HG03439 (cell line): ENCODE measurements at regions not wholly inside any gene's neighbourhood (a gene's known extent, or its start where the extent isn't known, plus 50 kb on each side); places are given as distances from the start of the nearest gene placed in this dataset.
A peak's percentile ranks its signal among the peaks of the same experiment; 100 is the strongest.

Experiments used
- ATAC-seq: cut with Tn5 transposase; IDR thresholded peaks from one replicate; pipeline ENCODE4 v1.9.1; 2021; ENCODE audit warnings: mild to moderate bottlenecking, moderate library complexity; ENCODE audit not compliant: unreplicated experiment

GRCh38 chr12:4137015-4137414, 136.5 kb upstream of the CCND2 start:
- ATAC-seq: no peak

- peak; percentile 83 for ATAC-seq
Observed at GRCh38 chr12:4135919-4136605, 137.5 kb upstream of the CCND2 start.

DNA sequence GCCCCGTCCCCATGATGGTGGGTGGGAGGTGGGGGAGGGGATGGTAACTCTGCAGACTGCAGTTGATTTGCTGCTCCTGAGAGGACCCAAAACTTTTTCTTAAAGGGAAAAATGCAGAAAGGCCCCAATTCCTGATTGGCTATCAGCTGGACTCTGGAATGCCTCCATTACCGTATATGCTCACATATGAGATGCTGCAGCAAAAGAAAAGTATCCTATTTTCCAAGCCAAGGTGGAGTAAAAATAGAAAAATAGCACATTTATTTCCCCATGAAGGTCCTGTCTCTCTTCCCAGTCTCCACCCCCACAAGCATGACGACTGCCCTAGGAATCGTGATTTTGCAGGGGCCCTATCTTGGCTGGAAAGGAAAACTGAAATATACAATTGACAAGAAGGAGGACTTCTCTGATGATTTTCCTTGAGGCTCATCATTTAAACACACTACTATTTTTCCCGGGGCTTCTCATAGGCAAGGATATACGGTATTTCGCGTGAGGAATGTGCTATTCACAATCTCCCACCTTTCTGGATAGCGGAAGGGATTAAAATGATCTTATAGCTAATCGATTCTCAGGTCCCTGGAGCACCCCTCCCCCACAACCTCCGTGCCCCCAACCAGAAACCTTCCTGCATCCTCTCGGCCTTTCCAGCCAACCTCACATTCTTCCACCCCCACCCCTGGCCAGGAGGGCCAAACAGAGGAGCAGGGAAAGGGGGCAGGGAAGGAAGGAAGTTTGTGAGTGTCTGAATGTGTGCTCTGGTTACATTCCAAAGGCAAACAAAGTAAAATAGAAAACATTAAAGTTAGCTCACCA, 138.9 kb upstream of the CCND2 start:
- no peak for ATAC-seq

DNA sequence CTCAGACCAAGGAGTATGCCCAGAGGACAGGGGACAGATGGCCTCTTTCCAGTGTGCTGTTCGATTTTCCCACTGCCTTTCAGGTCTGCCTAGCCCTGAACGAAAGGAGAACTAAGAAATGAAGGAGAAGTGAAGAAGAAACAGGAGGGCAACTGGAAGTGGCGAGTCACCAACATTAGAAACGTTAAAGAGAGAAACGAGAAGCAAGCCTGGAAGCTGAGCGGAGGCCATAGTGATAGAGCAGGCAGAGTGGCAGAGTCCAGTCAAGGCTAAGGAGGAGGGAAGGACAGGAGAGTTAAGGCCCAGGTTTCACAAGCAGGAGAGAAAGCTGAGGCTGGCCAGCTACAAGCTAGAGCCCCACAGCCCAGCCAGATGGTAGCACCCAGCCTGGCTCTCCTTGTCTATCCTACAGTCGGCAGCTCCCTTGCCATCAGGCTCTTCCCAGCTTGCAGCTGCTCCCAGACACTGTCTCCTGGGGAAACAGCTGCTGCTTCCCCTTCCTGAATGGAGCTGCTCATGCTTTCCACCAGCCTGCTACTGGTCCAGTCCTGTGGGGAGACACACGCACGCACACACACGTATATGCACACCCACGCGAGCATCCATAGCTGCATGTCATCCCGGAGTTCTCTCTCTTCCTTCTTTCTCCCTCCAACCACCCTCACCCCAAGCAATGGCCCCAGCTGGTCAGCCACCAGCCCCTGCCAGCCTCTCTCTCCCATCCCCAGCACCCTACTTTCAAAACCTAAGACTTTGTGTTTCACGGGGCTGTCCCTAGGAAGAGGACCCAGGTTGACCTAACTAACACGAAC, 139.7 kb upstream of the CCND2 start:
- no peak for ATAC-seq

- no peak for ATAC-seq
Observed at GRCh38 chr12:4133029-4133428, 140.5 kb upstream of the CCND2 start.

- no peak for ATAC-seq
Observed at GRCh38 chr12:4121506-4122020, 152.0 kb upstream of the CCND2 start.

- ATAC-seq: no peak
Observed at GRCh38 chr12:4120316-4120917, 153.1 kb upstream of the CCND2 start.

- ATAC-seq: peak; percentile 76
Observed at GRCh38 chr12:4119157-4119761, 154.3 kb upstream of the CCND2 start.

- peak; percentile 15 for ATAC-seq
Observed at GRCh38 chr12:4118601-4119156, 154.9 kb upstream of the CCND2 start.

- peak; percentile 44 for ATAC-seq
Observed at GRCh38 chr12:4118017-4118510, 155.5 kb upstream of the CCND2 start.

DNA sequence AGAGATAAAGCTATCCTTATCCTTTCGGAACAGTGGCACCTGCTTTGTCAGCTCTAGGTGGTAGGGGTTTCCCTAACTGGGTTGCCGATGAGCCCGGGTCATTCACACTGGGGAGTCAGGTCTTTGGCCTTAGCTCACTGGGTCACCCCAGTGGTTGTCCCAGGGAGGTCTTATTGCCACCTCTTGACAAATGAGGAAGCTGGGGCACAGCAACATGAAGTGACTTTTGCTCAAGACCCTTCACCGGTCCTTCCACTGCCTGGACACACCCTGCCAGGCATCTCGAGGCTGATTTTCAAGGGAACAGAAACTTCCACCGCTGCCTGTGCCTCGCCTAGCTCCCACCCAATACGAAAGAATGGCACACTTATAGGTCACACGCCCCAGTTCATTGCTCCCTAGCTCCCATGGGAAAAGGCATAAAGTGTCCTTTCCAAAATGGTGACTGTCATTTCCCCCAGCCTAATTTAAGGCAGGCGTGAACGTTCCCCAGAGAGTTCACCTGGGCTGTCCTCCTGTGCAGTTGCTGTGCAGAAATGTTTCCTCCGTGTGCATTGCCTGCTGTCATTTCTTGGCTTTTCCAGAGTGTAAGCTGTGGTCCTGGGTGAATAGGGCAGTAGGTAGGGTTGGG, 156.1 kb upstream of the CCND2 start:
- ATAC-seq: no peak

DNA sequence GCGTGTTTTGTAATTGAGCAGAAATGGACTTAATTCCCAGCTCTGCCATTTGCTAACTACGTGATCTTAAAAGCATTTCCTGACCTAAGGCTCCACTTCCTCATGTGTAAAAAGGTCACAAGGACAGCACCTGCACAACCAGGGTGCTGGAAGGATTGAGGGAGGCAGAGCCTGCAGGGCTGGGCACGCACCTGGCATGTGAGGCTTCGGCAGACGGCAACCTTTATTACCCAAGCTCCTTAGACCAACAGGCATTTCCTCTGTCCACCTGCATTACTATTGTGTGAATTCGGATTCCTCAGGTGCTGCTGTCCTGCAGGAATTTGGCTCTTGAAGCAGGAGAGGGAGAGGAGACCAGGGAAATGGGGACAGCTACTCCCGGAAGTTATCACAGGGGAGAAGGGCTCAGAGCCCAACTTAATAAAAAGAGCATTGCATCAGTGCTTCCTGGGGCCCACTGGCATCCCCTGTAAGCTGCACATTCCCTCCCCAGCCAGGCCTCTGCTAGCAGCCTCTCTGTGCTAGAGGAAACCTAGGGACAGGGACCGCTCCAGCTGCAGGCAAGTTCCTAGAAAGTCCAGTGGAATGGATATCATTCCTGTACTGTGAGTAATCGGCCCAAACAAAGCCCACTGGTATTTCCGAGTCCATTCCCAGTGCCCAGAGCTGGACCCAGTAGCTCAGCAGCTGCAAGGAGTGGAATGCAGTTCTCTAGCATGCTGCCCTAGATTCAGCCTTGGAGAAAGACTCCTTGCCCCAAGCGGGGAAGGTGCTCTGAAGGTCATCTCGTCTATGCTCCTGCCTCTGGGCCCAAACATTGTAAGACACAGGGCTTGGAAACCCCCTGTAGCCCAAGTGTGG, 157.1 kb upstream of the CCND2 start:
- no peak for ATAC-seq

- no peak for ATAC-seq
Observed at GRCh38 chr12:4115570-4115969, 158.0 kb upstream of the CCND2 start.

DNA sequence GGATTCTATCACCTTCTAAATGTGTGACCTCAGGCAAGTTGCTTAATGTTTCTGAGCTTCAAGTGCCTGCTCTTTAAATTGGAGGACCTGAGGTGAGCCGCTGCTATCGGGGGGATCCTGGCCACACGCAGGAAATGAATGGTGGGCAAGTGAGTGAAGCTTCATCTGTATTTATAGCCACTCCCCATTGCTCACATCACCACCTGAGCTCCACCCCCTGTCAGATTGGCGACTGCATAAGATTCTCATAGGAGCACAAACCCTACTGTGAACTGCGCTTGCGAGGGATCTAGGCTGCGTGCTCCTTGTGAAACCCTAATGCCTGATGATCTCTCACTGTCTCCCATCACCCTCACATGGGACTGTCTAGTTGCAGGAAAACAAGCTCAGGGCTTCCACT, 158.6 kb upstream of the CCND2 start:
- ATAC-seq: no peak

- ATAC-seq: no peak
Observed at GRCh38 chr12:4112734-4113325, 160.7 kb upstream of the CCND2 start.

- no peak for ATAC-seq
Observed at GRCh38 chr12:4112290-4112689, 161.3 kb upstream of the CCND2 start.

GRCh38 chr12:4111010-4111409, 162.6 kb upstream of the CCND2 start:
- ATAC-seq: no peak

DNA sequence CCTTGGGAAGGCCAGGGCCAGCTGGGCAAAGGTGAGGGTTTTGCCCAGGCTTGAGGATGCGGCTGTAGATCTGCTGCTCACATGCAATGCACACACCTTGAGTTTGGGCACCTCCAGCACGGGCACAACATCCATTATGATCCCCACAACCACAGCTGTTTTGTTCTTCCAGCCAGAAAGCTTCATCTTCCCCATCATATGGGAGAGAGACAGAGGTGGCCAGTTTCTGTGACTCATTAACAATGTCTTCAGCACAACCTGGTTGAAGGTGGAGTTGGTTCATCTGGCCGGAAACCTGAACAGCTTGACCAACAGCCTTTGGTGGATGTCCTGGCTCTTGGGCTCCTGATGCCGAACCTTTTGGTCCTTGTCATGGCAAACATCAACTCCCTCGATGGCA, 163.7 kb upstream of the CCND2 start:
- ATAC-seq: no peak
